ENCODE measurements at regions not wholly inside any gene's neighbourhood (a gene's known extent, or its start where the extent isn't known, plus 50 kb on each side); places are given as distances from the start of the nearest gene placed in this dataset.

GRCh38 chr3:31246293-31247062 lies 286.2 kb upstream of the STT3B start:
- no peaks in the 10 kb centered on the region for H3K4me1 ChIP-seq (ENCODE audit: low read depth, poor library complexity, severe bottlenecking)
- no peaks in the 10 kb centered on the region for H3K27me3 ChIP-seq (ENCODE audit: insufficient read depth, low read depth)
- no peak for TF ChIP-seq CTCF (conservative IDR thresholded peaks at IDR 0.05; ENCODE audit: low read depth, low read length)
- H3K27ac ChIP-seq: no peak overlapping the region
- no peak overlapping the region for H3K4me3 ChIP-seq (IDR thresholded peaks at IDR 0.05; ENCODE audit: insufficient read depth, low read depth, low read length)
- H3K79me2 ChIP-seq (ENCODE audit: insufficient read depth, low read depth): no peaks in the 10 kb centered on the region
- H3K9ac ChIP-seq: no peak overlapping the region
- H3K36me3 ChIP-seq (ENCODE audit: insufficient read depth): no peaks in the 10 kb centered on the region
- H4K20me1 ChIP-seq (ENCODE audit: insufficient read depth): no peaks in the 10 kb centered on the region
- no peak overlapping the region for H3K4me2 ChIP-seq
- H2AFZ ChIP-seq (ENCODE audit: low read depth): no peak overlapping the region

GRCh38 chr3:31247063-31247447 lies 285.7 kb upstream of the STT3B start:
- H3K4me3 ChIP-seq (IDR thresholded peaks at IDR 0.05; ENCODE audit: insufficient read depth, low read depth, low read length): no peak overlapping the region
- H3K4me1 ChIP-seq (ENCODE audit: low read depth, poor library complexity, severe bottlenecking): no peaks in the 10 kb centered on the region
- H3K4me2 ChIP-seq: no peak overlapping the region
- H2AFZ ChIP-seq (ENCODE audit: low read depth): no peak overlapping the region
- TF ChIP-seq CTCF (conservative IDR thresholded peaks at IDR 0.05; ENCODE audit: low read depth, low read length): no peak
- H3K79me2 ChIP-seq (ENCODE audit: insufficient read depth, low read depth): no peaks in the 10 kb centered on the region
- no peaks in the 10 kb centered on the region for H4K20me1 ChIP-seq (ENCODE audit: insufficient read depth)
- H3K27me3 ChIP-seq (ENCODE audit: insufficient read depth, low read depth): no peaks in the 10 kb centered on the region
- no peak overlapping the region for H3K9ac ChIP-seq
- H3K36me3 ChIP-seq (ENCODE audit: insufficient read depth): no peaks in the 10 kb centered on the region
- no peak overlapping the region for H3K27ac ChIP-seq

- Histone ChIP-seq H4K20me1 (ENCODE audit: insufficient read depth) (no peaks in the 10 kb centered on the region), H3K4me1 (ENCODE audit: low read depth, poor library complexity, severe bottlenecking) (no peaks in the 10 kb centered on the region), H3K4me2 (no peak overlapping the region), H3K79me2 (ENCODE audit: insufficient read depth, low read depth) (no peaks in the 10 kb centered on the region), H3K36me3 (ENCODE audit: insufficient read depth) (no peaks in the 10 kb centered on the region), H3K9ac (no peak overlapping the region), H3K27me3 (ENCODE audit: insufficient read depth, low read depth) (no peaks in the 10 kb centered on the region), H2AFZ (ENCODE audit: low read depth) (no peak overlapping the region), H3K27ac (no peak overlapping the region), H3K4me3 (IDR thresholded peaks at IDR 0.05; ENCODE audit: insufficient read depth, low read depth, low read length) (no peak overlapping the region)
- TF ChIP-seq CTCF (conservative IDR thresholded peaks at IDR 0.05; ENCODE audit: low read depth, low read length): no peak
These were observed 284.7 kb upstream of the STT3B start for GRCh38 chr3:31247850-31248562.

- no peaks in the 10 kb centered on the region for H4K20me1 ChIP-seq (ENCODE audit: insufficient read depth)
- TF ChIP-seq CTCF (conservative IDR thresholded peaks at IDR 0.05; ENCODE audit: low read depth, low read length): no peak
- no peak overlapping the region for H3K4me2 ChIP-seq
- no peak overlapping the region for H3K27ac ChIP-seq
- no peak overlapping the region for H3K9ac ChIP-seq
- no peak overlapping the region for H3K4me3 ChIP-seq (IDR thresholded peaks at IDR 0.05; ENCODE audit: insufficient read depth, low read depth, low read length)
- H3K36me3 ChIP-seq (ENCODE audit: insufficient read depth): no peaks in the 10 kb centered on the region
- no peaks in the 10 kb centered on the region for H3K79me2 ChIP-seq (ENCODE audit: insufficient read depth, low read depth)
- H2AFZ ChIP-seq (ENCODE audit: low read depth): no peak overlapping the region
- no peaks in the 10 kb centered on the region for H3K4me1 ChIP-seq (ENCODE audit: low read depth, poor library complexity, severe bottlenecking)
- H3K27me3 ChIP-seq (ENCODE audit: insufficient read depth, low read depth): no peaks in the 10 kb centered on the region
These were observed 284.1 kb upstream of the STT3B start for GRCh38 chr3:31248563-31248992.
